SU-DHL-6 (cell line): ENCODE measurements at regions not wholly inside any gene's neighbourhood (a gene's known extent, or its start where the extent isn't known, plus 50 kb on each side); places are given as distances from the start of the nearest gene placed in this dataset.

Experiments
- H2AFZ ChIP-seq: fragments of 200-600 bp; sonication (generic); 2 replicates; pipeline ENCODE4 v1.6.1; 2014; ENCODE audit warnings: low read depth, mild to moderate bottlenecking, moderate library complexity, mixed read lengths, antibody characterized with exemption, low read length; ENCODE audit not compliant: severe bottlenecking
- H3F3A ChIP-seq: fragments of 200-600 bp; shearing (Covaris generic); 2 replicates; pipeline ENCODE4 v1.6.0; 2016; ENCODE audit warnings: antibody characterized with exemption, mild to moderate bottlenecking; ENCODE audit not compliant: insufficient read depth
- H3K27ac ChIP-seq: fragments of 200-600 bp; sonication (generic); 2 replicates; pipeline ENCODE4 v1.5.1; 2016; ENCODE audit warnings: low read depth, mild to moderate bottlenecking, low read length, moderate library complexity, mixed read lengths
- H3K27me3 ChIP-seq: fragments of 200-600 bp; sonication (generic), shearing (Covaris generic); 2 replicates; pipeline ENCODE4 v1.6.0; 2014; ENCODE audit warnings: mild to moderate bottlenecking, low read length
- H3K36me3 ChIP-seq: fragments of 200-600 bp; sonication (generic); 2 replicates; pipeline ENCODE4 v1.6.1; 2014; ENCODE audit warnings: mild to moderate bottlenecking, low read length, mixed read lengths
- H3K4me2 ChIP-seq: fragments of 300-600, 200-600 bp; shearing (Covaris generic), sonication (generic); 2 replicates; pipeline ENCODE4 v1.6.0; 2014; ENCODE audit warnings: low read length, low read depth, mild to moderate bottlenecking; ENCODE audit not compliant: poor library complexity, severe bottlenecking
- H3K4me3 ChIP-seq: fragments of 200-600 bp; sonication (generic); 2 replicates; pipeline ENCODE4 v1.5.1; 2014; ENCODE audit warnings: antibody characterized with exemption, low read length, mild to moderate bottlenecking, mixed read lengths; ENCODE audit not compliant: insufficient read depth, poor library complexity, severe bottlenecking
- H3K79me2 ChIP-seq: fragments of 200-600 bp; sonication (generic); 2 replicates; pipeline ENCODE4 v1.6.1; 2014; ENCODE audit warnings: mild to moderate bottlenecking, low read length, moderate library complexity; ENCODE audit not compliant: insufficient read depth
- H3K9ac ChIP-seq: fragments of 200-600 bp; sonication (generic); 2 replicates; pipeline ENCODE4 v1.7.0; 2014; ENCODE audit warnings: mild to moderate bottlenecking, low read length
- H3K9me2 ChIP-seq: fragments of 200-600 bp; sonication (generic); replicated peaks from 2 replicates; pipeline ENCODE4 v1.6.1; 2014; ENCODE audit warnings: low read length; ENCODE audit not compliant: insufficient read depth
- H3K9me3 ChIP-seq: fragments of 200-600 bp; sonication (generic); 2 replicates; pipeline ENCODE4 v1.6.1; 2014; ENCODE audit warnings: low read length, mixed read lengths; ENCODE audit not compliant: insufficient read depth
- H4K20me1 ChIP-seq: fragments of 200-600 bp; sonication (generic); 2 replicates; pipeline ENCODE4 v1.6.1; 2014; ENCODE audit warnings: low read depth, mild to moderate bottlenecking, antibody characterized with exemption, low read length, moderate library complexity, mixed read lengths
- EZH2phosphoT487 ChIP-seq: fragments of 200-600 bp; sonication (generic), shearing (Covaris generic); conservative IDR thresholded peaks from 2 replicates; pipeline ENCODE4 v1.6.1; 2018; ENCODE audit warnings: mild to moderate bottlenecking, antibody characterized with exemption, low read length, moderate library complexity, mixed read lengths
- TF ChIP-seq, protein P1 (sequence below): fragments of 200-600 bp; sonication (generic); IDR thresholded peaks from one replicate; pipeline ENCODE4 v1.5.1; 2017; ENCODE audit warnings: antibody characterized with exemption, mild to moderate bottlenecking, low read length, moderate library complexity; ENCODE audit not compliant: insufficient read depth, poor library complexity, severe bottlenecking

GRCh38 chr2:122703676-122704075 is 948.2 kb downstream of the TSN start:
- TF ChIP-seq, protein P1, sequence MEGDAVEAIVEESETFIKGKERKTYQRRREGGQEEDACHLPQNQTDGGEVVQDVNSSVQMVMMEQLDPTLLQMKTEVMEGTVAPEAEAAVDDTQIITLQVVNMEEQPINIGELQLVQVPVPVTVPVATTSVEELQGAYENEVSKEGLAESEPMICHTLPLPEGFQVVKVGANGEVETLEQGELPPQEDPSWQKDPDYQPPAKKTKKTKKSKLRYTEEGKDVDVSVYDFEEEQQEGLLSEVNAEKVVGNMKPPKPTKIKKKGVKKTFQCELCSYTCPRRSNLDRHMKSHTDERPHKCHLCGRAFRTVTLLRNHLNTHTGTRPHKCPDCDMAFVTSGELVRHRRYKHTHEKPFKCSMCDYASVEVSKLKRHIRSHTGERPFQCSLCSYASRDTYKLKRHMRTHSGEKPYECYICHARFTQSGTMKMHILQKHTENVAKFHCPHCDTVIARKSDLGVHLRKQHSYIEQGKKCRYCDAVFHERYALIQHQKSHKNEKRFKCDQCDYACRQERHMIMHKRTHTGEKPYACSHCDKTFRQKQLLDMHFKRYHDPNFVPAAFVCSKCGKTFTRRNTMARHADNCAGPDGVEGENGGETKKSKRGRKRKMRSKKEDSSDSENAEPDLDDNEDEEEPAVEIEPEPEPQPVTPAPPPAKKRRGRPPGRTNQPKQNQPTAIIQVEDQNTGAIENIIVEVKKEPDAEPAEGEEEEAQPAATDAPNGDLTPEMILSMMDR = no peak
- TF ChIP-seq EZH2phosphoT487 = no peak
- no peaks in the 10 kb centered on the region for H3K9me2 ChIP-seq
- no peak overlapping the region for H3K27ac ChIP-seq
- H2AFZ ChIP-seq = no peak overlapping the region
- H3K9me3 ChIP-seq = no peaks in the 10 kb centered on the region
- H3K4me3 ChIP-seq = no peak overlapping the region
- H3K36me3 ChIP-seq = no peaks in the 10 kb centered on the region
- H3K9ac ChIP-seq = no peak overlapping the region
- no peaks in the 10 kb centered on the region for H4K20me1 ChIP-seq
- no peaks in the 10 kb centered on the region for H3K27me3 ChIP-seq
- H3F3A ChIP-seq = no peaks in the 10 kb centered on the region
- H3K79me2 ChIP-seq = no peaks in the 10 kb centered on the region
- H3K4me2 ChIP-seq = no peak overlapping the region

DNA sequence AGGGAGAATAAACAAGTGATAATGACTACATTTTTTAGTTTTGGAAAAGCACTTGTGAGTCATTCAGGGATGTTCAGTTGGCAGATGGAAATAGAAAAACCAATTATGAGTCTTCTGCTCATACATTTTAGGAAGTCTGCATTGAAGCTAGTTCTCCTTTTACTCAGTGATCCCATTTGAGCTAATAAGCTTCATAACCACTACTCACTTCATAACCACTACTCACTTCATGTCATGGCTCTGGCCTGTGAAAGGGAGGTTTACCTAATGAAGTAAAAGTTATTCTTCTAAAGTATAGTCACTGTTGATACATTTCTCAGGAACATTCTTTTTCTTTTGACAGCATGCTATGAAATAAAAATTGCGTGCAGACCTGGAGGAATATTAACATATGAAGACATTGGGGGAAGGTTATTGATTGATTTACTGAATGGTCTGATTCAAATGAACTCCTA is 948.7 kb downstream of the TSN start:
- Histone ChIP-seq H3K9me3 (no peaks in the 10 kb centered on the region), H4K20me1 (no peaks in the 10 kb centered on the region), H3K27ac (no peak overlapping the region), H3K27me3 (no peaks in the 10 kb centered on the region), H3K79me2 (no peaks in the 10 kb centered on the region), H3K36me3 (no peaks in the 10 kb centered on the region), H3K9me2 (no peaks in the 10 kb centered on the region), H3K4me3 (no peak overlapping the region), H3F3A (no peaks in the 10 kb centered on the region), H3K9ac (no peak overlapping the region), H3K4me2 (no peak overlapping the region), H2AFZ (no peak overlapping the region)
- TF ChIP-seq EZH2phosphoT487 = no peak
- TF ChIP-seq, protein P1 = no peak

- no peaks in the 10 kb centered on the region for H3K79me2 ChIP-seq
- no peaks in the 10 kb centered on the region for H3K9me3 ChIP-seq
- H3K4me2 ChIP-seq = no peak overlapping the region
- TF ChIP-seq EZH2phosphoT487 = no peak
- TF ChIP-seq, protein P1 = no peak
- no peaks in the 10 kb centered on the region for H3K9me2 ChIP-seq
- no peaks in the 10 kb centered on the region for H3K27me3 ChIP-seq
- no peak overlapping the region for H3K4me3 ChIP-seq
- H2AFZ ChIP-seq = no peak overlapping the region
- no peaks in the 10 kb centered on the region for H4K20me1 ChIP-seq
- H3K9ac ChIP-seq = no peak overlapping the region
- no peaks in the 10 kb centered on the region for H3F3A ChIP-seq
- H3K27ac ChIP-seq = no peak overlapping the region
- no peaks in the 10 kb centered on the region for H3K36me3 ChIP-seq
Observed at GRCh38 chr2:122705746-122706145, 950.3 kb downstream of the TSN start.

GRCh38 chr2:122706757-122707223 is 951.3 kb downstream of the TSN start:
- no peak overlapping the region for H2AFZ ChIP-seq
- no peak overlapping the region for H3K9ac ChIP-seq
- no peaks in the 10 kb centered on the region for H3K27me3 ChIP-seq
- no peaks in the 10 kb centered on the region for H3K9me3 ChIP-seq
- H3K27ac ChIP-seq = no peak overlapping the region
- no peaks in the 10 kb centered on the region for H3K79me2 ChIP-seq
- H3K4me2 ChIP-seq = no peak overlapping the region
- no peak overlapping the region for H3K4me3 ChIP-seq
- no peaks in the 10 kb centered on the region for H4K20me1 ChIP-seq
- H3F3A ChIP-seq = no peaks in the 10 kb centered on the region
- TF ChIP-seq EZH2phosphoT487 = no peak
- TF ChIP-seq, protein P1 = no peak
- no peaks in the 10 kb centered on the region for H3K9me2 ChIP-seq
- H3K36me3 ChIP-seq = no peaks in the 10 kb centered on the region
